Memory B cell (primary cell): ENCODE measurements at regions not wholly inside any gene's neighbourhood (a gene's known extent, or its start where the extent isn't known, plus 50 kb on each side); places are given as distances from the start of the nearest gene placed in this dataset.
A peak's percentile ranks its signal among the peaks of the same experiment; 100 is the strongest.
"Not testable (repeated sequence)": the region's sequence is repeated elsewhere in the genome, so short reads cannot be mapped to it uniquely, and the experiment has no call there.

ENCODE experiments used
- ATAC-seq: fragments of 150-1000 bp; cut with Tn5 transposase; 2 replicates; pipeline ENCODE4 v1.10.0; 2021; ENCODE audit warnings: low read depth, mild to moderate bottlenecking, moderate library complexity
- DNase-seq, 2 donors: peaks; one replicate each; pipeline ENCODE4 v3.0.0; 2022; ENCODE audit warnings: low spot score in 2 of 2
- H3K27ac Mint-ChIP-seq: one replicate; pipeline ENCODE4 v1.8.0; 2022; ENCODE audit warnings: mild to moderate bottlenecking, moderate library complexity, mixed read lengths
- H3K27me3 Mint-ChIP-seq: one replicate; pipeline ENCODE4 v1.8.0; 2022; ENCODE audit warnings: mixed read lengths
- H3K36me3 Mint-ChIP-seq: one replicate; pipeline ENCODE4 v1.8.0; 2022; ENCODE audit warnings: mild to moderate bottlenecking, mixed read lengths
- H3K4me1 Mint-ChIP-seq: one replicate; pipeline ENCODE4 v1.8.0; 2022; ENCODE audit warnings: mixed read lengths
- H3K4me3 Mint-ChIP-seq: one replicate; pipeline ENCODE4 v1.8.0; 2022; ENCODE audit warnings: mild to moderate bottlenecking, moderate library complexity, mixed read lengths
- H3K9me3 Mint-ChIP-seq: one replicate; pipeline ENCODE4 v1.8.0; 2022; ENCODE audit warnings: mixed read lengths

DNA sequence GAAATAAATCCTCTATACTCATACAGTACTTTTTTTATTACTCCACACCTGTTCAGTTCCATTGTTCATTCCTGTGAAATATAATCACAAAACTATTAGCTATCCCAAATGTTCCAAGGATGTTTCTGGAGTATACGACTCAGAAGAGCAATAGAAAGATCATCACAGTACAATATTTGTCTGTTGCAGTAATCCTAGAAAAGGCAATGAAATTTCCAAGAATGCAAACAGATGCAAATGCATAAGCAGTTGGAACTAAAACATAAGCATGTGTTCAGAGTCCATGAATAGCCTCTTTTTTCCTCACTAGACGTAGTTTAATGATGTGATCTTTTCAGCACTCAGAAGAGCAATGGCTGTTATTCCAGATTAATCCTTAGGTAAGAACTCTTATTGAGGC, 55.2 kb downstream of the RTL3 start:
- H3K9me3 Mint-ChIP-seq, result peaks cover 5% of the 10 kb centered on the region
- H3K36me3 Mint-ChIP-seq, result no peaks in the 10 kb centered on the region
- peaks cover 4% of the 10 kb centered on the region for H3K4me1 Mint-ChIP-seq
- DNase-seq (no peak), ATAC-seq (no peak)
- H3K27ac Mint-ChIP-seq, result no peak overlapping the region
- no peaks in the 10 kb centered on the region for H3K27me3 Mint-ChIP-seq
- no peak overlapping the region for H3K4me3 Mint-ChIP-seq

DNA sequence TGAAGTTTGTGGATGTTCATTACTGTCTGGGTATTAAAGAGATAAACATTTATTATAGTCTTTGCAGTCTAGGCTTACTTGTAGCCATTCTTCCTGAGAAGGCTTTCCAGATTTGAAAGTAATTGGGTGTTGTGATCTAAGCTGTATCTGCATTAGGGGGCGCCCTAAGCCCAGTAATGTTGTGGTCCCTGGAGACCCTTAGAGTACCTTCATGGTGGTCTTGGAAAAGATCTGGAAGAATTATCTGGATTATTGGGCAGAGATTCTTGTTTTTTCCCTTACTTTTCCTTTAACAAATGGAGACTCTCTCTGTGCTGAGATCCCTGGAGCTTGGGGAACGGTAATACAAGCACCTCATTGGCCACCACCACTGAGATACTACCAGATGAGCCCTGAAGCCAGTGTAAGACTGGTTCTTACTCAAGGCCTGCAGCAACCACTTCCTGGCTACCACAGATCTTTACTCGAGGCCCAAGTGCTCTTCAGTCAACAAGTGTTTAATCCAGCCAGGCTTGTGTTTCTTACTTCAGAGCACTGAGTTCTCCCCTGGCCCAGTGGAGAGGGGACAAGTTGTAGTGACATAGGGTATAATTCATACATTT, 63.1 kb downstream of the RTL3 start:
- Mint-ChIP-seq H3K27me3 (no peaks in the 10 kb centered on the region), H3K4me1 (no peaks in the 10 kb centered on the region), H3K36me3 (peaks cover 2% of the 10 kb centered on the region), H3K4me3 (no peak overlapping the region), H3K9me3 (peaks cover 2% of the 10 kb centered on the region), H3K27ac (no peak overlapping the region)
- no peak for ATAC-seq
- DNase-seq, result no peak

DNA sequence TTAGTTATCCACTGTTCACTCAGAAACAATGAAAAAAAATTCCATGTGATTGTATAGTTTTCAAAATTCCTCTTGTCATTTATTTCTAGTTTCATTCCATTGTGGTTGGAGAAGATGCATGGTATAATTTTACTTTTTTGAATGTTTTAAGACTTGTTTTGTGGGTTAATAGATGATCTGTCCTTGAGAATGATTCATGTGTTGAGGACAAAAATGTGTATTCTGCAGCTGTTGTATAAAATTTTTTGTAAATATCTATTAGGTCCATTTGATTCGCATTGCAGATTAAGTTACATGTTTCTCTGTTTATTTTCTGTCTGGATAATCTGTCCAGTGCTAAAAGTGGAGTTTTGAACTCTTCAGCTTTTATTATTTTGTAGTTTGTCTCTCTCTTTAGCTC, 65.4 kb downstream of the RTL3 start:
- no peak for DNase-seq
- H3K9me3 Mint-ChIP-seq, result peaks cover 3% of the 10 kb centered on the region
- H3K4me1 Mint-ChIP-seq, result no peaks in the 10 kb centered on the region
- no peaks in the 10 kb centered on the region for H3K27me3 Mint-ChIP-seq
- ATAC-seq, result no peak
- H3K27ac Mint-ChIP-seq, result no peak overlapping the region
- peaks cover 2% of the 10 kb centered on the region for H3K36me3 Mint-ChIP-seq
- no peak overlapping the region for H3K4me3 Mint-ChIP-seq

DNA sequence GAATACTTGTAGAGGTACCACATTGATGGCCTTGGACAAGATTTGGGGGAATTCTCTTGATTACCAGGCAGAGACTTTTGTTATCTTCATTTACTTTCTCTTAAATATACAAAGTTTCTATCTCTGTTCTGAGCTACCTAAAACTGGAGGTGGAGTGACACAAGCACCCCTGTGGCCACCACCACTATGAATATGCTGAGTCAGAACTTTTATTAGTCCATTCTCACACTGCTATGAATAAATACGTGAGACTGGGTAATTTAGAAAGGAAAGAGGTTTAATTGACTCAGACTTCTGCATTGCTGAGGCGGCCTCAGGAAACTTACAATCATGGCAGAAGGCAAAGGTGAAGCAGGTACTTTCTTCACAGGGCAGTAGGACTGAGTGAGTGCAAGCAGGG, 67.1 kb downstream of the RTL3 start:
- Mint-ChIP-seq H3K27me3 (no peaks in the 10 kb centered on the region), H3K36me3 (peaks cover 2% of the 10 kb centered on the region)
- DNase-seq, result no peak

DNA sequence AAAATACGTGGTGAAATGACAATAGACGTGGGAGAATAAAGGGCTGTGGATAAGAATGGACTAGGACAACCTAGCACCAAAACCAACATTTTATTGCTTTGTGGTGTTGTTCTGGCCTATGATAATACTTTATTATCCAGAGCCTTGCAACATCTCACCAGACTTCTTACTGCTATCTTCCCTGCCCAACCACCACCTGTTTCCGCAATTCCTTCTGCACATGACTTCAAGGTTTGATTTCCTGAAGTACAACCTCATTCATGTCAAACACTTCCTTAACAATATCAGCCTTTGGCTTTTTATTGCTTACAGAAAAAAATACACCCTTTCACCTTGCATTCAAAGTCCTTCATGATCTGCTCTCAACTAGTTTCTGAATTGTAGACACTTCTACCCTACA, 84.8 kb downstream of the RTL3 start:
- Mint-ChIP-seq H3K9me3 (no peaks in the 10 kb centered on the region), H3K36me3 (no peaks in the 10 kb centered on the region), H3K27me3 (no peaks in the 10 kb centered on the region), H3K27ac (no peak overlapping the region), H3K4me3 (no peak overlapping the region), H3K4me1 (peaks cover 2% of the 10 kb centered on the region)
- DNase-seq (no peak), ATAC-seq (no peak)

More for the DNA sequence above, 67.1 kb downstream of the RTL3 start:
- Mint-ChIP-seq H3K4me1 (no peaks in the 10 kb centered on the region), H3K9me3 (peaks cover 3% of the 10 kb centered on the region), H3K4me3 (no peak overlapping the region), H3K27ac (no peak overlapping the region)
- no peak for ATAC-seq

DNA sequence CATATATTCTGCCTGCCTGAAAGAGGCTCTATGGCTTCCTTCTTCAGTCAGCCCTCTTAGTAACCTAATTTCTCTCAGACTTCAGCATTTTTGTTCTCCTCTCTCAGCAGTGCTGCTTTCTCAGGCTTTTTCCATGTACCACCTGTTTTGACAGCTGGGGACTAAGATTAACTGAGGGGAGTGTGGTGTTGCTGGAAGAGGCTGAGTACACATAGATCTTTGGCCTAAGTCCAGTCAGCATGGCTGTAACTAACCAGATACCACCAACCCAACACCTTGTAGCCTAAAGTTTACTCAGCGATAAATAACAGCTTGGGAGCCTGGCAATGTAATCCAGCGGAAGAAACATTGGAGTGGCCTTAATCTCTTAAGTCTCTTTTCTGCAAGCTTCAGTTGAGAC, 85.5 kb downstream of the RTL3 start:
- H3K27me3 Mint-ChIP-seq, result no peaks in the 10 kb centered on the region
- no peak overlapping the region for H3K27ac Mint-ChIP-seq
- no peaks in the 10 kb centered on the region for H3K36me3 Mint-ChIP-seq
- no peaks in the 10 kb centered on the region for H3K9me3 Mint-ChIP-seq
- DNase-seq (no peak), ATAC-seq (no peak)
- H3K4me3 Mint-ChIP-seq, result no peak overlapping the region
- peaks cover 2% of the 10 kb centered on the region for H3K4me1 Mint-ChIP-seq

DNA sequence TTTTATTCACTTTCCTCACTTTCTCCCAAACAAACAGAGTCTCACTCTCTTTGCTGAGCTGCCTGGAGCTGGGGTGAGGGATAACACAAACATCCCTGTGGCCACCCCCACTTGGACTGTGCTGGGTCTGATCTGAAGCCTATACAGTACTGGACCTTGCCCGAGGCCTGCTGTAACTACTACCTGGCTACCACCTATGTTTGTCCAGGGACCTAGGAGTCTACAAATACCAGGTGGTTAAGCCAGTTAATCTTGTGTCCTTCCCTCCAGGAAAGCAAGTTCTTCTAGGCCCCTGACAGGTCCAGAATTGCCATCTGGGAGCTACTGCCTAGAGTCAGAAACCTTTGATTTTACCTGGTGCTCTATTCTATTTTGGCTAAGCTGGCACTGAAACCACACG, 87.3 kb downstream of the RTL3 start:
- DNase-seq (no peak), ATAC-seq (no peak)
- H3K4me3 Mint-ChIP-seq, result no peak overlapping the region
- H3K27ac Mint-ChIP-seq, result no peak overlapping the region
- H3K27me3 Mint-ChIP-seq, result no peaks in the 10 kb centered on the region
- H3K36me3 Mint-ChIP-seq, result no peaks in the 10 kb centered on the region
- no peaks in the 10 kb centered on the region for H3K9me3 Mint-ChIP-seq
- H3K4me1 Mint-ChIP-seq, result peaks cover 2% of the 10 kb centered on the region

DNA sequence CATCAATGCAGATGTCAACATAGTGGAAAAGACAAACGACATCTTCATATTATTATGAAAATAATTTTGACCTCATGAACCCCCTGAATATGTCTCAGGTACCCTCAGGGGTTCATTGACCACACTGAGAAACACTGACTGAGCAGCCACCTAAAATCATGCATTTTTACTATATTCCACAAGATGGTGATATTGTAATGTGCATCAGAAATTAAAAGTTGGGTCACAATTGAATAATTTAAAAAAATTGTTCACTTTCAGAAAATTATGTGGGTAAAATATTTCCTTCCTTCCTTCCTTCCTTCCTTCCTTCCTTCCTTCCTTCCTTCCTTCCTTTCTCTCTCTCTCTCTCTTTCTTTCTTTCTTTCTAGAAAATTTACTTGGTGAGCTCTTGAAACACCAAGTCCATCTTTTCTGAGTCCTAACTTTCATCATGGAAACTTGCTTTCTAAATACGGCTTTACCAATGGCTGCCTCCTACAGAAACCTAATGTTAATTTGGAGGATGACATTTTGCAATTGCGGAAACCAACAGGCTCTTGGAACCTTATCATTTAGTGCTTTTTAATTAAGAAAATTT, 103.6 kb downstream of the RTL3 start:
- no peak overlapping the region for H3K4me3 Mint-ChIP-seq
- ATAC-seq, result no peak
- no peaks in the 10 kb centered on the region for H3K27me3 Mint-ChIP-seq
- no peaks in the 10 kb centered on the region for H3K36me3 Mint-ChIP-seq
- H3K9me3 Mint-ChIP-seq, result no peaks in the 10 kb centered on the region
- peak overlapping the region; percentile 26 for H3K27ac Mint-ChIP-seq
- DNase-seq, result peak in 1 of 2 donors; percentile 7
- peaks cover 9% of the 10 kb centered on the region for H3K4me1 Mint-ChIP-seq

DNA sequence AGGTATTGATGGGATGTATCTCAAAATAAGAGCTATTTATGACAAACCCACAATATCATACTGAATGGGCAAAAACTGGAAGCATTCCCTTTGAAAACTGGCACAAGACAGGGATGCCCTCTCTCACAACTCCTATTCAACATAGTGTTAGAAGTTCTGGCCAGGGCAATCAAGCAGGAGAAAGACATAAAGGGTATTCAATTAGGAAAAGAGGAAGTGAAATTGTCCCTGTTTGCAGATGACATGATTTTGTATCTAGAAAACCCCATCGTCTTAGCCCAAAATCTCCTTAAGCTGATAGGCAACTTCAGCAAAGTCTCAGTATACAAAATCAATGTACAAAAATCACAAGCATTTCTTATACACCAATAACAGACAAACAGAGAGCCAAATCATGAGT, 106.5 kb downstream of the RTL3 start:
- H3K27me3 Mint-ChIP-seq, ATAC-seq, H3K4me1 Mint-ChIP-seq, H3K4me3 Mint-ChIP-seq, H3K9me3 Mint-ChIP-seq, DNase-seq, H3K27ac Mint-ChIP-seq, H3K36me3 Mint-ChIP-seq: not testable (repeated sequence)

DNA sequence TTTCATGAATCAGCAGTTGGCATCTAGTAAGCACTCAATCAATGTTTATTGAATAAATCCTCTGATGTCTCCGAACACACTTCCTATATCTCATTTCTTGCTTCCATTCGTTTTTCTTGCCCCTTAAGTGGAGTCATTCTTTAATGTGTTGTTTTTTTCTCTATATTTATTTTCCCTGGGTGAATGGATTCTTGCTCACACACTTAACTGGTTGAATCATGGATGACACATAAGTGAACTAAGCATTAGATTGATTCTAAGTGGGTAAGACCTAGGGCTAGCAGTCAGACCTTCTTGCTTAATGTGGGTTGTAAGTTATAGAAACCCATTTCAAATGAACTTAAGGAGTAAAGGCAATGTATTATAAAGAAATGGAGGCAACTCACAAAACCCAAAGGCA, 111.1 kb downstream of the RTL3 start:
- no peak overlapping the region for H3K4me3 Mint-ChIP-seq
- DNase-seq (no peak), ATAC-seq (no peak)
- H3K9me3 Mint-ChIP-seq, result peaks cover 10% of the 10 kb centered on the region
- no peak overlapping the region for H3K27ac Mint-ChIP-seq
- H3K27me3 Mint-ChIP-seq, result no peaks in the 10 kb centered on the region
- H3K4me1 Mint-ChIP-seq, result peaks cover 6% of the 10 kb centered on the region
- H3K36me3 Mint-ChIP-seq, result peaks cover 7% of the 10 kb centered on the region

DNA sequence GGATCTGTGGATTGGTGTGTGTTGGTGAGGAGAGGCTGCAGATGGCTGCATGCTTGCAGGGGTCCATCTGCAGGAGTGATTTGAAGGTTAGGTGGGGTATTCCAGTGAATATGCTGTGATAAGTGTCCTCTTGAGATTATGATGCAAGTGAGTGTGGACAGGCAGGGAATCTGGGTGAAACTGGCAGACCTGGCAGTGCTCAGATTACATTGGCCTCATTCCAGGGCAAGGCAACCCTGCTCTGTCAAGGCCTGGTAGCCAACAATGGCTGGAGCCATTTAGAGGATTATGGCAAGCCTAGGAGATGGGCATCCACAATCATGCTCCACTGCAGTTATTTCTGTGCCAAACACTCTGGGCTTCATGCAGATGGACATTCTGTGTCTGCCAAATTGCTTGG, 113.9 kb downstream of the RTL3 start:
- peaks cover 21% of the 10 kb centered on the region for H3K9me3 Mint-ChIP-seq
- H3K4me1 Mint-ChIP-seq, result no peaks in the 10 kb centered on the region
- no peaks in the 10 kb centered on the region for H3K27me3 Mint-ChIP-seq
- H3K4me3 Mint-ChIP-seq, result no peak overlapping the region
- ATAC-seq, result no peak
- DNase-seq, result no peak
- H3K36me3 Mint-ChIP-seq, result peaks cover 10% of the 10 kb centered on the region
- no peak overlapping the region for H3K27ac Mint-ChIP-seq

DNA sequence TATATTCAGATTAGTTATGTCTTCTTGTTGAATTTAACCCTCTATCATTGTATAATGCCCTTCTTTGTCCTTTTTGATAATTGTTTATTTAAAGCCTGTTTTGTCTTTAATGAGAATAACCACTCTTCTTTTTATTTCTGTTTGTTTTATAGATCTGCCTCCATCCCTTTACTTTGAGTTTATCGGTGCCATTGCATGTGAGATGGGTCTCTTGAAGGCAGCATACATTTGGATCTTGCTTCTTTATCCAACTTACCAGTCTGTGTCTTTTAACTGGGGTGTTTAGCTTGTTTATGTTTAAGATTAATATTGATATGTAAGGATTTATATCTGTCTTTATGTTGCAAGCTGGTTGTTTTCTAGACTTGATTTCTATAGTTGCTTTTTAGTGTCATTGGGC, 115.8 kb downstream of the RTL3 start:
- no peaks in the 10 kb centered on the region for H3K27me3 Mint-ChIP-seq
- no peak overlapping the region for H3K4me3 Mint-ChIP-seq
- no peak for DNase-seq
- H3K27ac Mint-ChIP-seq, result no peak overlapping the region
- H3K9me3 Mint-ChIP-seq, result peaks cover 22% of the 10 kb centered on the region
- peaks cover 7% of the 10 kb centered on the region for H3K36me3 Mint-ChIP-seq
- no peaks in the 10 kb centered on the region for H3K4me1 Mint-ChIP-seq
- ATAC-seq, result no peak

DNA sequence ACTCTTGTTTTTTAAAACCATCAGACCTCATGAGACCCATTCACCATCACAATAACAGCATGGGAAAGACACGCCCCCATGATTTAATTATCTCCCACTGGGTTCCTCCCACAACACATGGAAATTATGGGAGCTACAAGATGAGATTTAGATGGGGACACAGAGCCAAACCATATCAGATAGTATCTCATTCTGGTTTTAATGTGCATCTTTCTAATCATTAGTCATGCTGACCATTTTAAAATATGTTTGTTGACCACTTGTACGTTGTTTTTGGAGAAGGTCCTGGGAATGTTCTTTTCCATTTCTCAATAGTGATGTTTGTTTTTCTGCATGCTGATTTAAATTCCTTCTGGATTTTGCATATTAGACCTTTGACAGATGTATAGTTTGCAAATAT, 119.0 kb downstream of the RTL3 start:
- Mint-ChIP-seq H3K27me3 (no peaks in the 10 kb centered on the region), H3K4me1 (no peaks in the 10 kb centered on the region), H3K9me3 (peaks cover 22% of the 10 kb centered on the region), H3K36me3 (peaks cover 5% of the 10 kb centered on the region), H3K27ac (no peak overlapping the region), H3K4me3 (no peak overlapping the region)
- ATAC-seq, result no peak
- DNase-seq, result no peak

DNA sequence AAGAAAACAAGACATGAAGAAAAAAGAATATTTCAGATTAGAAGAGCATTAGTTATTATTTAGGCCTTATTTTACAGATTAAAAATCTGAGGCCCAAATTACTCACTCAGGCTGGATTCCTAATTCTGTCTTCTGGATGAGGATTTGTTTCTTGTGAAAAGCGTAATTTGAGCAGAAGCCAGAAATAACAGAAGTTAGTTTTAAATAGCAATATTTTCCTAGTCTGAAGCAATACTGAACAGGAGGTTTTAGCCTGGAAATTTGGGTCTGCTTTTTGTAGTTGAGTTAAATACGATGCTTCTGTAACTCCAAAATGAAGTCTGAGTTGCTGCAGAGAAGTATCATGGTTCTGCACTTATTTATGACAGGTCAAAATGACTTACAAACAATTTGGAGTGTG, 124.9 kb downstream of the RTL3 start:
- Mint-ChIP-seq H3K27me3 (no peaks in the 10 kb centered on the region), H3K9me3 (no peaks in the 10 kb centered on the region), H3K36me3 (no peaks in the 10 kb centered on the region), H3K27ac (no peak overlapping the region), H3K4me3 (no peak overlapping the region), H3K4me1 (no peaks in the 10 kb centered on the region)
- ATAC-seq, result no peak
- no peak for DNase-seq

DNA sequence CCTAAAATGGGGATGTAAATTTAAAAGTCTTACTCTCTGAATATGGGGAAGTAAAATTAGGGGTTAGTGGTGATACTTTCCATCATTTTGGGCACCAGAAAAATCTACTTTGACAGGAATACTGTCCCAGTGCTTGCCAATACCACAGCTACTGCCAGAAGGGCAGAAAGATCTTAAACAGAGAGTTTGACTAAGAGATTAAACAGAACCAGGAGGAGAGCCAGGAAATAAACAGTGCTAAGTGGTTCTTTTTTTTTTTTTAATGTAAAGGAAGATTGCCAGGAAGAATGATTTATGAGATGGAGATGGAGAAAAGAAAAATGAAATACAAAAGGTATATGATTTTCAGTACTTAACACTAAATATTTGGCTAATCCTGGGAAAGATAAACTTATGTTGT, 126.8 kb downstream of the RTL3 start:
- no peak for DNase-seq
- no peaks in the 10 kb centered on the region for H3K27me3 Mint-ChIP-seq
- no peak overlapping the region for H3K27ac Mint-ChIP-seq
- no peaks in the 10 kb centered on the region for H3K4me1 Mint-ChIP-seq
- no peaks in the 10 kb centered on the region for H3K9me3 Mint-ChIP-seq
- H3K4me3 Mint-ChIP-seq, result no peak overlapping the region
- ATAC-seq, result no peak
- no peaks in the 10 kb centered on the region for H3K36me3 Mint-ChIP-seq
